ENCODE measurements at regions not wholly inside any gene's neighbourhood (a gene's known extent, or its start where the extent isn't known, plus 50 kb on each side); places are given as distances from the start of the nearest gene placed in this dataset.

DNA sequence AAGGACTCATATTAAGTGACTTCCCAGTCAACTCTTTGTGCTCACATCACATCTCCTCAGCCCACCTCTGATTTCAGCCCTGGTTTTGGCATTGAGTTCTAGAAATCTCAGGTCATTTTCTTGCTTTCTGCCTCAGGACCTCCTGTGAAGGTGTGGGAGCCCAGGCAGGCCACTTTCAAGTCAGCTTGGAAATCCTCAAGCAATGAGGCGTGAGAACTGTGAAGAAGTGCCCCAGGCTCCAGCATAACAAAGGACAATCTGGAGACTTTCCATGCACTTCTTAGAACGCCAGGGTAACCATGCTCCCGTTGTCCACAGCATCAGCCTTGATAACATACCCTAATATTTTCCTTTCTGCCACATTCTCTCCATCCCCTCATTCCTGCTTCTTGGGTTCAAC lies 131.2 kb upstream of the MAP3K1 start:
- H3K36me3 ChIP-seq = no peaks in the 10 kb centered on the region
- no peak overlapping the region for H3K4me3 ChIP-seq
- H3K4me1 ChIP-seq (replicated peaks) = no peaks in the 10 kb centered on the region
- intact Hi-C loops (cut with DNase I) = no loop called here
- no peak for DNase-seq (ENCODE audit: low spot score)
- 61% methylated on average over 3 of the region's 3 CpGs for WGBS
- H3K9me3 ChIP-seq = no peaks in the 10 kb centered on the region
- no peak overlapping the region for H3K27ac ChIP-seq
- H3K27me3 ChIP-seq (replicated peaks; ENCODE audit: insufficient read depth) = no peaks in the 10 kb centered on the region
- no peak for TF ChIP-seq POLR2A (IDR thresholded peaks at IDR 0.05)
- TF ChIP-seq, protein P1, sequence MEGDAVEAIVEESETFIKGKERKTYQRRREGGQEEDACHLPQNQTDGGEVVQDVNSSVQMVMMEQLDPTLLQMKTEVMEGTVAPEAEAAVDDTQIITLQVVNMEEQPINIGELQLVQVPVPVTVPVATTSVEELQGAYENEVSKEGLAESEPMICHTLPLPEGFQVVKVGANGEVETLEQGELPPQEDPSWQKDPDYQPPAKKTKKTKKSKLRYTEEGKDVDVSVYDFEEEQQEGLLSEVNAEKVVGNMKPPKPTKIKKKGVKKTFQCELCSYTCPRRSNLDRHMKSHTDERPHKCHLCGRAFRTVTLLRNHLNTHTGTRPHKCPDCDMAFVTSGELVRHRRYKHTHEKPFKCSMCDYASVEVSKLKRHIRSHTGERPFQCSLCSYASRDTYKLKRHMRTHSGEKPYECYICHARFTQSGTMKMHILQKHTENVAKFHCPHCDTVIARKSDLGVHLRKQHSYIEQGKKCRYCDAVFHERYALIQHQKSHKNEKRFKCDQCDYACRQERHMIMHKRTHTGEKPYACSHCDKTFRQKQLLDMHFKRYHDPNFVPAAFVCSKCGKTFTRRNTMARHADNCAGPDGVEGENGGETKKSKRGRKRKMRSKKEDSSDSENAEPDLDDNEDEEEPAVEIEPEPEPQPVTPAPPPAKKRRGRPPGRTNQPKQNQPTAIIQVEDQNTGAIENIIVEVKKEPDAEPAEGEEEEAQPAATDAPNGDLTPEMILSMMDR (IDR thresholded peaks at IDR 0.05) = no peak
- no peak for TF ChIP-seq POLR2AphosphoS5 (IDR thresholded peaks at IDR 0.05)

- TF ChIP-seq, protein P1 (IDR thresholded peaks at IDR 0.05) = no peak
- TF ChIP-seq POLR2A (IDR thresholded peaks at IDR 0.05) (no peak), POLR2AphosphoS5 (IDR thresholded peaks at IDR 0.05) (no peak)
- Histone ChIP-seq H3K4me3 (no peak overlapping the region), H3K27me3 (replicated peaks; ENCODE audit: insufficient read depth) (no peaks in the 10 kb centered on the region), H3K27ac (no peak overlapping the region), H3K9me3 (no peaks in the 10 kb centered on the region), H3K36me3 (no peaks in the 10 kb centered on the region), H3K4me1 (replicated peaks) (no peaks in the 10 kb centered on the region)
- no peak for DNase-seq (ENCODE audit: low spot score)
- WGBS = 100% methylated on average over 2 of the region's 2 CpGs
- intact Hi-C loops (cut with DNase I) = no loop called here
These were observed 131.6 kb upstream of the MAP3K1 start for GRCh38 chr5:56683733-56684132.

DNA sequence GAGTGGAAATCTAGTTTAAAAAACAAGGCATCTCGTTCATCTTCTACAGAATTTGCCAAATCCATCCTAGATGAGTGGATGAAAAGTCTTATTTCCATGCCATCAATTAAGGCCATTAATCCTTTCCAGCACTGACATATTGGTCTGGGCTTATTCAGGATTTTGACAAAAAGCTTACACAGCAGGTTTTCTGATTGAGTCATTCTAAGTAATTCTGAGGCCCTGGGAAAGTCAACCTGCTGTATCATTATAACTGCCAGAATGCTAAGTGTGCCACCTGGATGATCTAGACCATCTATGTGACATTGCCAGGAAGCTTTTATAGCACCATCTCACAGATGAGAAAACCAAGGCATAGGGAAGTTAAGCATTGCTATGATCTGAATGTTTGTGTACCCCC lies 132.1 kb upstream of the MAP3K1 start:
- Histone ChIP-seq H3K27me3 (replicated peaks; ENCODE audit: insufficient read depth) (no peaks in the 10 kb centered on the region), H3K9me3 (no peaks in the 10 kb centered on the region), H3K4me3 (no peak overlapping the region), H3K4me1 (replicated peaks) (no peaks in the 10 kb centered on the region), H3K36me3 (no peaks in the 10 kb centered on the region), H3K27ac (no peak overlapping the region)
- no peak for DNase-seq (ENCODE audit: low spot score)
- 100% methylated on average over 1 of the region's 1 CpG for WGBS
- TF ChIP-seq POLR2AphosphoS5 (IDR thresholded peaks at IDR 0.05) = no peak
- TF ChIP-seq, protein P1 (IDR thresholded peaks at IDR 0.05) = no peak
- no peak for TF ChIP-seq POLR2A (IDR thresholded peaks at IDR 0.05)
- intact Hi-C loops (cut with DNase I) = no loop called here

- WGBS = 79% methylated on average over 1 of the region's 1 CpG
- Histone ChIP-seq H3K27ac (no peak overlapping the region), H3K27me3 (replicated peaks; ENCODE audit: insufficient read depth) (no peaks in the 10 kb centered on the region), H3K4me1 (replicated peaks) (no peaks in the 10 kb centered on the region), H3K9me3 (no peaks in the 10 kb centered on the region), H3K4me3 (no peak overlapping the region), H3K36me3 (no peaks in the 10 kb centered on the region)
- no peak for DNase-seq (ENCODE audit: low spot score)
- intact Hi-C loops (cut with DNase I) = no loop called here
- TF ChIP-seq, protein P1 (IDR thresholded peaks at IDR 0.05) = no peak
These were observed 134.0 kb upstream of the MAP3K1 start for GRCh38 chr5:56681346-56681745.

- intact Hi-C loops (cut with DNase I) = no loop called here
- Histone ChIP-seq H3K27me3 (replicated peaks; ENCODE audit: insufficient read depth) (no peaks in the 10 kb centered on the region), H3K4me3 (no peak overlapping the region), H3K27ac (no peak overlapping the region), H3K4me1 (replicated peaks) (no peaks in the 10 kb centered on the region), H3K36me3 (no peaks in the 10 kb centered on the region), H3K9me3 (no peaks in the 10 kb centered on the region)
- no peak for DNase-seq (ENCODE audit: low spot score)
- TF ChIP-seq POLR2AphosphoS5 (IDR thresholded peaks at IDR 0.05) = no peak
- no peak for TF ChIP-seq POLR2A (IDR thresholded peaks at IDR 0.05)
- TF ChIP-seq, protein P1 (IDR thresholded peaks at IDR 0.05) = no peak
- WGBS = 94% methylated on average over 2 of the region's 2 CpGs
These were observed 134.6 kb upstream of the MAP3K1 start for GRCh38 chr5:56680731-56681130.

Measured in prostate gland (tissue), 2 donors.